Esophagus muscularis mucosa (tissue), 4 donors: ENCODE measurements at regions not wholly inside any gene's neighbourhood (a gene's known extent, or its start where the extent isn't known, plus 50 kb on each side); places are given as distances from the start of the nearest gene placed in this dataset.

ENCODE experiments used
- DNase-seq: peaks from one replicate; pipeline ENCODE4 v3.0.0-alpha.2; 2017; ENCODE audit errors: extremely low spot score
- H3K27ac ChIP-seq, 4 donors: fragments of 200-600 bp; sonication (generic); replicated peaks in 1 of 4; 1 replicate in 3 of 4; 2 replicates in 1 of 4; pipeline ENCODE4 v1.5.1; 2016 to 2019; ENCODE audit warnings: mild to moderate bottlenecking in 1 of 4
- H3K27me3 ChIP-seq, 4 donors: fragments of 200-600 bp; sonication (generic); one replicate each; pipeline versions ENCODE4 v1.5.1 to v1.6.0; 2016 to 2019
- H3K36me3 ChIP-seq, 4 donors: fragments of 200-600 bp; sonication (generic); one replicate each; pipeline ENCODE4 v1.5.1; 2016 to 2019
- H3K4me1 ChIP-seq, 4 donors: fragments of 200-600 bp; sonication (generic); one replicate each; pipeline ENCODE4 v1.5.1; 2016 to 2019
- H3K4me3 ChIP-seq, 4 donors: fragments of 200-600 bp; sonication (generic); 1 replicate in 2 of 4; 2 replicates in 2 of 4; pipeline ENCODE4 v1.5.1; 2016 to 2019; ENCODE audit warnings: mild to moderate bottlenecking in 4 of 4, moderate library complexity in 1 of 4
- H3K9me3 ChIP-seq, 4 donors: fragments of 200-600 bp; sonication (generic); 1 replicate in 3 of 4; 2 replicates in 1 of 4; pipeline ENCODE4 v1.5.1; 2016 to 2019
- CTCF ChIP-seq, 3 experiments: fragments of 200-600 bp in 2 of 3; fragments of 450-650 bp in 1 of 3; sonication (generic) in 2 of 3; IDR thresholded peaks; one replicate each; pipeline ENCODE4 v1.5.1; 2017 to 2019; ENCODE audit warnings: antibody characterized with exemption in 3 of 3, mild to moderate bottlenecking in 2 of 3, moderate library complexity in 1 of 3
- EP300 ChIP-seq: sonication (generic); formaldehyde crosslinking; IDR thresholded peaks from one replicate; pipeline ENCODE4 v1.6.1; 2017; ENCODE audit warnings: antibody characterized with exemption
- POLR2A ChIP-seq: fragments of 450-650 bp; IDR thresholded peaks from one replicate; pipeline ENCODE4 v1.6.1; 2017; ENCODE audit warnings: antibody characterized with exemption, moderate library complexity, mild to moderate bottlenecking, low read depth
- POLR2AphosphoS5 ChIP-seq, 2 donors: sonication (generic); formaldehyde crosslinking; IDR thresholded peaks; one replicate each; pipeline ENCODE4 v1.6.1; 2017; ENCODE audit warnings: antibody characterized with exemption in 2 of 2
- WGBS: methylation state at CpG from one replicate; pipeline ENCODE4 v1.1.5; 2018; 5-methylcytosine and 5-hydroxymethylcytosine counted together
- intact Hi-C: fragments of 100-400 bp; cut with DNase I; formaldehyde crosslinking; loops from one replicate; pipeline ENCODE4 v1.15.1; 2023

GRCh38 chr15:24733659-24734058 lies 58.1 kb downstream of the NPAP1 start:
- WGBS, result 68% methylated on average over 2 of the region's 2 CpGs
- Histone ChIP-seq H3K27ac (no peak overlapping the region), H3K36me3 (no peaks in the 10 kb centered on the region), H3K9me3 (peaks cover 0 to 10% (median 0%) of the 10 kb centered on the region in 4 donors), H3K27me3 (no peaks in the 10 kb centered on the region), H3K4me1 (no peaks in the 10 kb centered on the region), H3K4me3 (no peak overlapping the region)
- no peak for TF ChIP-seq EP300
- TF ChIP-seq CTCF (IDR thresholded peaks at IDR 0.05), result no peak
- TF ChIP-seq POLR2A, result no peak
- no peak for TF ChIP-seq POLR2AphosphoS5 (IDR thresholded peaks at IDR 0.05)
- intact Hi-C loops, result no loop called here
- DNase-seq, result no peak

- H3K36me3 ChIP-seq, result no peaks in the 10 kb centered on the region
- no peak for DNase-seq
- H3K27ac ChIP-seq, result no peak overlapping the region
- WGBS, result 50% methylated on average over 1 of the region's 1 CpG
- H3K27me3 ChIP-seq, result no peaks in the 10 kb centered on the region
- no peak overlapping the region for H3K4me3 ChIP-seq
- TF ChIP-seq POLR2AphosphoS5 (IDR thresholded peaks at IDR 0.05), result no peak
- no peak for TF ChIP-seq POLR2A
- TF ChIP-seq CTCF (IDR thresholded peaks at IDR 0.05), result no peak
- TF ChIP-seq EP300, result no peak
- intact Hi-C loops, result no loop called here
- H3K9me3 ChIP-seq, result peaks cover 0 to 10% (median 0%) of the 10 kb centered on the region in 4 donors
- H3K4me1 ChIP-seq, result no peaks in the 10 kb centered on the region
Measured at GRCh38 chr15:24734396-24734795, 58.8 kb downstream of the NPAP1 start.

GRCh38 chr15:24745290-24745689 lies 69.7 kb downstream of the NPAP1 start:
- Histone ChIP-seq H3K27me3 (peaks cover 0 to 15% (median 0%) of the 10 kb centered on the region in 4 donors), H3K4me1 (no peaks in the 10 kb centered on the region), H3K27ac (no peak overlapping the region), H3K4me3 (no peak overlapping the region), H3K9me3 (peaks cover 0 to 7% (median 0%) of the 10 kb centered on the region in 4 donors), H3K36me3 (no peaks in the 10 kb centered on the region)
- intact Hi-C loops, result no loop called here
- DNase-seq, result no peak
- TF ChIP-seq EP300 (no peak), CTCF (IDR thresholded peaks at IDR 0.05) (no peak), POLR2AphosphoS5 (IDR thresholded peaks at IDR 0.05) (no peak), POLR2A (no peak)

- no peak for DNase-seq
- peaks cover 0 to 7% (median 0%) of the 10 kb centered on the region in 4 donors for H3K9me3 ChIP-seq
- intact Hi-C loops, result no loop called here
- H3K36me3 ChIP-seq, result no peaks in the 10 kb centered on the region
- H3K27ac ChIP-seq, result no peak overlapping the region
- TF ChIP-seq POLR2A, result no peak
- peaks cover 0 to 15% (median 0%) of the 10 kb centered on the region in 4 donors for H3K27me3 ChIP-seq
- no peaks in the 10 kb centered on the region for H3K4me1 ChIP-seq
- no peak overlapping the region for H3K4me3 ChIP-seq
Measured at GRCh38 chr15:24746094-24746493, 70.5 kb downstream of the NPAP1 start.

GRCh38 chr15:24747376-24747775 lies 71.8 kb downstream of the NPAP1 start:
- WGBS, result 79% methylated on average over 10 of the region's 10 CpGs
- no peak for DNase-seq
- Histone ChIP-seq H3K27me3 (peaks cover 0 to 15% (median 0%) of the 10 kb centered on the region in 4 donors), H3K27ac (no peak overlapping the region), H3K36me3 (no peaks in the 10 kb centered on the region), H3K4me1 (no peaks in the 10 kb centered on the region), H3K9me3 (peaks cover 0 to 7% (median 0%) of the 10 kb centered on the region in 4 donors), H3K4me3 (no peak overlapping the region)
- TF ChIP-seq POLR2AphosphoS5 (IDR thresholded peaks at IDR 0.05), result no peak
- TF ChIP-seq CTCF (IDR thresholded peaks at IDR 0.05), result no peak
- TF ChIP-seq EP300, result no peak
- no peak for TF ChIP-seq POLR2A
- intact Hi-C loops, result no loop called here
